ENCODE measurements at regions not wholly inside any gene's neighbourhood (a gene's known extent, or its start where the extent isn't known, plus 50 kb on each side); places are given as distances from the start of the nearest gene placed in this dataset.

GRCh38 chr11:70763606-70764005, 365.3 kb downstream of the CTTN start:
- Histone ChIP-seq H3K4me1 (ENCODE audit: control insufficient read depth, insufficient read depth, low read length) (no peaks in the 10 kb centered on the region), H3K9ac (ENCODE audit: low read length) (no peak overlapping the region), H3K4me3 (ENCODE audit: low read length) (no peak overlapping the region), H3K36me3 (ENCODE audit: control insufficient read depth, insufficient read depth, low read length) (no peaks in the 10 kb centered on the region), H3K27me3 (ENCODE audit: control insufficient read depth, insufficient read depth, low read length) (peaks cover 3% of the 10 kb centered on the region), H3K9me3 (ENCODE audit: control insufficient read depth, low read length) (no peaks in the 10 kb centered on the region)

- no peaks in the 10 kb centered on the region for H3K36me3 ChIP-seq (ENCODE audit: control insufficient read depth, insufficient read depth, low read length)
- H3K27me3 ChIP-seq (ENCODE audit: control insufficient read depth, insufficient read depth, low read length): peaks cover 3% of the 10 kb centered on the region
- H3K9ac ChIP-seq (ENCODE audit: low read length): no peak overlapping the region
- H3K4me3 ChIP-seq (ENCODE audit: low read length): no peak overlapping the region
- no peaks in the 10 kb centered on the region for H3K4me1 ChIP-seq (ENCODE audit: control insufficient read depth, insufficient read depth, low read length)
- H3K9me3 ChIP-seq (ENCODE audit: control insufficient read depth, low read length): no peaks in the 10 kb centered on the region
Measured at GRCh38 chr11:70764356-70764905, 366.1 kb downstream of the CTTN start.

GRCh38 chr11:70766901-70767300, 368.6 kb downstream of the CTTN start:
- Histone ChIP-seq H3K4me1 (ENCODE audit: control insufficient read depth, insufficient read depth, low read length) (no peaks in the 10 kb centered on the region), H3K9me3 (ENCODE audit: control insufficient read depth, low read length) (no peaks in the 10 kb centered on the region), H3K4me3 (ENCODE audit: low read length) (no peak overlapping the region), H3K9ac (ENCODE audit: low read length) (no peak overlapping the region), H3K27me3 (ENCODE audit: control insufficient read depth, insufficient read depth, low read length) (peaks cover 3% of the 10 kb centered on the region), H3K36me3 (ENCODE audit: control insufficient read depth, insufficient read depth, low read length) (no peaks in the 10 kb centered on the region)

GRCh38 chr11:70768346-70769095, 370.2 kb downstream of the CTTN start:
- Histone ChIP-seq H3K9me3 (ENCODE audit: control insufficient read depth, low read length) (no peaks in the 10 kb centered on the region), H3K4me1 (ENCODE audit: control insufficient read depth, insufficient read depth, low read length) (no peaks in the 10 kb centered on the region), H3K36me3 (ENCODE audit: control insufficient read depth, insufficient read depth, low read length) (no peaks in the 10 kb centered on the region)

GRCh38 chr11:70769106-70769505, 370.8 kb downstream of the CTTN start:
- H3K4me3 ChIP-seq (ENCODE audit: low read length): no peak overlapping the region
- no peaks in the 10 kb centered on the region for H3K4me1 ChIP-seq (ENCODE audit: control insufficient read depth, insufficient read depth, low read length)
- no peaks in the 10 kb centered on the region for H3K9me3 ChIP-seq (ENCODE audit: control insufficient read depth, low read length)
- peaks cover 3% of the 10 kb centered on the region for H3K27me3 ChIP-seq (ENCODE audit: control insufficient read depth, insufficient read depth, low read length)
- no peaks in the 10 kb centered on the region for H3K36me3 ChIP-seq (ENCODE audit: control insufficient read depth, insufficient read depth, low read length)
- no peak overlapping the region for H3K9ac ChIP-seq (ENCODE audit: low read length)

More at GRCh38 chr11:70768346-70769095, 370.2 kb downstream of the CTTN start:
- H3K9ac ChIP-seq (ENCODE audit: low read length): no peak overlapping the region
- H3K27me3 ChIP-seq (ENCODE audit: control insufficient read depth, insufficient read depth, low read length): peaks cover 3% of the 10 kb centered on the region
- no peak overlapping the region for H3K4me3 ChIP-seq (ENCODE audit: low read length)

DNA sequence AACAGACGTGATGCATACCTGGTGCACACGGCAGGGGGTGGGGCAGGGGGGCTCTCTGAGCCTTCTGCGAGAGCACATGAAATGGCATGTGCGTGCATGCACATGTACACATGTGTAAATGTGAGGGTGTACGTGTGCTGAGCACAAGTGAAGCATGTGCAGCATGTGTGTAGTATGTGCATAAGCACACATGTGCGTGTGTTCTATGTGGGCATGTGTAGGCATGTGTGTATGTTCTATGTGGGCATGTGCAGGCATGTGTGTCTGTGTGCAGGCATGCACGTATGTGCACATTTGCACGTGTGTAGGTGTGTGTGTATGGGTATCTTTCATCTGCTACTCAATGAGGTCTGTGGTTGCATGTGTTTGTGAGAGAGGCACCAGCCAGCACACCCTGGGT, 371.2 kb downstream of the CTTN start:
- Histone ChIP-seq H3K27me3 (ENCODE audit: control insufficient read depth, insufficient read depth, low read length) (peaks cover 3% of the 10 kb centered on the region), H3K9me3 (ENCODE audit: control insufficient read depth, low read length) (no peaks in the 10 kb centered on the region), H3K9ac (ENCODE audit: low read length) (no peak overlapping the region), H3K4me3 (ENCODE audit: low read length) (no peak overlapping the region), H3K4me1 (ENCODE audit: control insufficient read depth, insufficient read depth, low read length) (no peaks in the 10 kb centered on the region), H3K36me3 (ENCODE audit: control insufficient read depth, insufficient read depth, low read length) (no peaks in the 10 kb centered on the region)

- no peaks in the 10 kb centered on the region for H3K4me1 ChIP-seq (ENCODE audit: control insufficient read depth, insufficient read depth, low read length)
- H3K27me3 ChIP-seq (ENCODE audit: control insufficient read depth, insufficient read depth, low read length): peaks cover 3% of the 10 kb centered on the region
- H3K9me3 ChIP-seq (ENCODE audit: control insufficient read depth, low read length): no peaks in the 10 kb centered on the region
- H3K36me3 ChIP-seq (ENCODE audit: control insufficient read depth, insufficient read depth, low read length): no peaks in the 10 kb centered on the region
- no peak overlapping the region for H3K4me3 ChIP-seq (ENCODE audit: low read length)
- H3K9ac ChIP-seq (ENCODE audit: low read length): no peak overlapping the region
Measured at GRCh38 chr11:70771099-70771885, 373.0 kb downstream of the CTTN start.

DNA sequence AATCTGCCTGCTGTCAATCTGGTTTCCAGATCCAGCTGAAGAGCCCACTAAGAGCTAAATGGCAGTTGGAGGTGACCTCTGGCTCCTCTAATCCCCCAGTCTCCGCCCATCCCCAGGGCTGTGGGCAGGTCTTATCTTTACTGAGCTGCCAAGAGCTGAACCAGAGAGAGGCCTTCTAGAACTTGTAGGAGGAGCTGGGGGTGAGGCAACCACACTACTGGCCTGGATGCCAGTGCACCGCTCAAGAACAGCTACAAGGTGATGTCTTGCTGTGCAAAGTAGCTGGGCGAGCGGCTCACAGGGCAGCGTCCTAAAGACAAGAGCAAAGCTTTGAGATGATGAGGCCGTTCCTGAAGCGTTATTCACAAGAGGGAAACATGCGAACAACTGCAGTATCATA, 374.6 kb downstream of the CTTN start:
- Histone ChIP-seq H3K9me3 (ENCODE audit: control insufficient read depth, low read length) (no peaks in the 10 kb centered on the region), H3K9ac (ENCODE audit: low read length) (no peak overlapping the region), H3K36me3 (ENCODE audit: control insufficient read depth, insufficient read depth, low read length) (no peaks in the 10 kb centered on the region), H3K4me3 (ENCODE audit: low read length) (no peak overlapping the region), H3K27me3 (ENCODE audit: control insufficient read depth, insufficient read depth, low read length) (peaks cover 1% of the 10 kb centered on the region), H3K4me1 (ENCODE audit: control insufficient read depth, insufficient read depth, low read length) (no peaks in the 10 kb centered on the region)

DNA sequence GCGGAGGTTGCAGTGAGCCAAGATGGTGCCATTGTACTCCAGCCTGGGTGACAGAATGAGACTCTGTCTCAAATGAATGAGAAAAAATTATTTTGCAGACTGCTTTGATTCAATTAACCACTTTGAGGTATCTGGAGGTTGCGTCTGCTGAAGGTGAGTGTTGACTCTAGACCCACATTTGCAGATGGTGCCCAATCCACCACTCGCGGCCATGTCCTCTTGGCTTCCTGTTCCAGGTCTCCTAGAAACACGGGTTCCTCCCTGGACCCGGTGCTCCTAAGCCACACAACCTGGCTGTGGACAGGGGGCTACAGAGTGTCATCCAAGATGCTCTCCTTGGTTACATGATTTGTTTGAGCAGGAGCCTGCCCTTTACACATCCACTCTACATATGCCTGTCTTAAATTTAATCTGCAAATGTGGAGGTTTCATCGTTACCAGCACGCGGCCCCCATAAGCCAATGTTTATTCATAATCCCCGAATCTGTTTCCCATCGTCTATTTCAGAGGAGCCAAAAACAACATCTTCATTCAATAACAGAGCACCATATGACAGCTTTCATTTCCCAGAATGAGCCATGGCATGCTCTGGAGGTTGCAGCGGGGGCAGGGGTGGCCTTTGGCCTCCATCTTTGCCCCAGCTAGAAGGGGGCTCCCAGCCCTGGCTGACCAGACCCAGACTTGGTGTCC, 377.2 kb downstream of the CTTN start:
- Histone ChIP-seq H3K36me3 (ENCODE audit: control insufficient read depth, insufficient read depth, low read length) (no peaks in the 10 kb centered on the region), H3K9me3 (ENCODE audit: control insufficient read depth, low read length) (no peaks in the 10 kb centered on the region), H3K4me1 (ENCODE audit: control insufficient read depth, insufficient read depth, low read length) (no peaks in the 10 kb centered on the region), H3K27me3 (ENCODE audit: control insufficient read depth, insufficient read depth, low read length) (no peaks in the 10 kb centered on the region), H3K9ac (ENCODE audit: low read length) (no peak overlapping the region), H3K4me3 (ENCODE audit: low read length) (no peak overlapping the region)

DNA sequence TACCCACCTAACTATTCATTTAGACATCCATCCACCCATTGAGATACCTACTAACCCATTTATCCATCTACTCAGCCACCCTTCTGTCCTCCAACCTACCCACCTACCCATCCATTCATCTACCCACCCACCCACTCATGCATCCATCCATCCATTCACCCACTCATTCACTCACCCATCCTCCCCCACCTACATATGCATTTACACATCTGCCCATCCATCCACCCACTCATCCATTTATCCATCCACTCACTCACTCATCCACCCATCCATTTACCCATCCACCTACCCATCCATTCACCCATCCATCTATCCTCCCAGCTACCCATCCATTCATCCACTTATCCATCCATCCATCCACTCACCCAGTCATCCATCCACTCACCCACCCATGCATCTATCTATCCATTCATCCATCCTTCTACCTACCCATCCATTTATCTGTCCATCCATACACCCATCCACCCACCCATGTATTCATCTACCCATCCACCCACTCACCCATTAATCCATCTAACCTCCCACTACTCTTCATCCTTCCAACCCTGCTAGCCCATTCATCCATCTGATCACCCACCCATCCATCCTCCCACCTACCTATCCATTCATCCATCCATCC, 378.7 kb downstream of the CTTN start:
- no peaks in the 10 kb centered on the region for H3K4me1 ChIP-seq (ENCODE audit: control insufficient read depth, insufficient read depth, low read length)
- no peak overlapping the region for H3K9ac ChIP-seq (ENCODE audit: low read length)
- H3K4me3 ChIP-seq (ENCODE audit: low read length): no peak overlapping the region
- no peaks in the 10 kb centered on the region for H3K9me3 ChIP-seq (ENCODE audit: control insufficient read depth, low read length)
- no peaks in the 10 kb centered on the region for H3K36me3 ChIP-seq (ENCODE audit: control insufficient read depth, insufficient read depth, low read length)
- H3K27me3 ChIP-seq (ENCODE audit: control insufficient read depth, insufficient read depth, low read length): no peaks in the 10 kb centered on the region

GRCh38 chr11:70778883-70779282, 380.6 kb downstream of the CTTN start:
- H3K36me3 ChIP-seq (ENCODE audit: control insufficient read depth, insufficient read depth, low read length): no peaks in the 10 kb centered on the region

More at GRCh38 chr11:70778883-70779282, 380.6 kb downstream of the CTTN start:
- H3K9me3 ChIP-seq (ENCODE audit: control insufficient read depth, low read length): no peaks in the 10 kb centered on the region
- no peak overlapping the region for H3K9ac ChIP-seq (ENCODE audit: low read length)
- no peak overlapping the region for H3K4me3 ChIP-seq (ENCODE audit: low read length)
- H3K4me1 ChIP-seq (ENCODE audit: control insufficient read depth, insufficient read depth, low read length): no peaks in the 10 kb centered on the region
- no peaks in the 10 kb centered on the region for H3K27me3 ChIP-seq (ENCODE audit: control insufficient read depth, insufficient read depth, low read length)

All from mucosa of stomach (tissue), 1 donor.